ENCODE measurements at regions not wholly inside any gene's neighbourhood (a gene's known extent, or its start where the extent isn't known, plus 50 kb on each side); places are given as distances from the start of the nearest gene placed in this dataset.
"Not testable (repeated sequence)": the region's sequence is repeated elsewhere in the genome, so short reads cannot be mapped to it uniquely, and the experiment has no call there.

- FAIRE-seq = no peak
These were observed 73.4 kb downstream of the FGD2 start for GRCh38 chr6:37078814-37079213.

DNA sequence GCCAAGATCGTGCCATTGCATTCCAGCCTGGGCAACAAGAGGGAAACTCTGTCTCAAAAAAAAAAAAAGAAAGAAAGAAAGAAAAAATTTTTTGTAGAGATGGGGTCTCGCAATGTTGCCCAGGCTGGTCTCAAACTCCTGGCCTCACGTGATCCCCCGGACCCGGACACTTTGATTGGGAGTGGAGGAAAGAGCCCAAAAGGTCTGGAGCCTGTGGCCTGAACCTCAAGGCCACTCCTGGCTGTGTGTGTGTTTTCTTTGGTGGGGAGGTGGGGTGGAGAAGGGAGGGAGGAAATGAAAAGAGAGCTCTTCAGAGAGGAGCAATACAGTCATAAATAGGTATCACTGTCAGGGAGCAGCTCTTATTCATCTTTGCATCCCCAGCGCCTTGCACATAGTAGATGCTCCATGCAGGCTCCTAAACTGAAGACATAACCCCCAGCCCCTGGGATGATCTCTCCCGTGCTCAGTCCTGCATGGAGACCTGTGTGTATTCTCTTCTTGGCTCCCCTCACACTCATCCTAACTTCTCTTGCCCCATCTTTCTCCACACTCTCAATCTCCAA, 75.7 kb downstream of the FGD2 start:
- FAIRE-seq = no peak

DNA sequence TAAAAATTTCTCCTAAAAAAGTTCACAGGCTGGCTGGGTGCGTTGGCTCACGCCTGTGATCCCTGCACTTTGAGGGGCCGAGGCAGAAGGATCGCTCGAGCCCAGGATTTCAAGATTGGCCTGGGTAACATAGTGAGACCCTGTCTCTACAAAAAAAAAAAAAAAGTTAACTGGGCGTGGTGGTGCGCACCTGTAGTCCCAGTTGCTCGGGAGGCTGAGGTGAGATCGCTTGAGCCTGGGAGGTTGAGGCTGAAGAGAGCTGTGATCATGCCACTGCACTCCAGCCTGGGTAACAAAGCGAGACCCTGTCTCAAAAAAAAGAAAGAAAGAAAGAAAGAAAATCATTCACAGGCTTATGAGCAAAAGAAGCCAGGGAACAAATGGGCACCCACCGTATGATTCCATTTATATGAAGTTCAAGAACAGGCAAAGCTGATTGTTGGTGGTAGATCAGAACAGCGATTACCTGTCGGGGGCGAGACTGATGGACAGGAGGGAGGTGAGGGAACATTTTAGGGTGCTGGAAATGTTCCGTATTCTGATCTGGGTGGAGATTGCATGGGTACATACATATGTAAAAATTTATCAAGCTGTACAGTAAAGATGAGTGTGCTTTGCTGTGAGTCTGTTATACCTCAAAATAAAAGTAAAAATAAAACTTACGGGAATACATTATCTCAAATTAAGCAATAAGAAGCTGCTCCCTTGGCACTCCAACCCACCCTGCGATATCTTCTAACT, 77.1 kb downstream of the FGD2 start:
- FAIRE-seq = no peak

- no peak for FAIRE-seq
These were observed 78.0 kb downstream of the FGD2 start for GRCh38 chr6:37083243-37084138.

- FAIRE-seq = not testable (repeated sequence)
These were observed 79.2 kb downstream of the FGD2 start for GRCh38 chr6:37084665-37085064.

DNA sequence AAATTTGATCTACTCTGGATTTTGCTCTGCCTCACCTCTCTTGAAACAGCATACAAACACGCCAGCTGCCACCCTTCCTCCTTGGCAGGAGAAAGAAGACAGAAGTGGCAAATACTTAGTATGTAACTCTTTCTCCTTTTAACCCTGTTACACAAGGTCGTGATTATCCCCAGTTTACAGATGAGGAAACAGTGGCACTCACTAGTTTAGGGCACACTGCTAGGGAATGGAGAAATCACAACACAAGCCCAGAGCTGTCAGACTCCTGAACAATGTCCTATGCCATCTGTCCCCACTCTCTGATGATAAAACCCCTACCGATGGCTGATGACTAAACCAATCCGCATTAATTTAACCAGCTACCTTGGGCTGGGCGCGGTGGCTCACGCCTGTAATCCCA, 79.7 kb downstream of the FGD2 start:
- FAIRE-seq = no peak

- no peak for FAIRE-seq
These were observed 81.1 kb upstream of the PIM1 start for GRCh38 chr6:37088897-37089296.

GRCh38 chr6:37089783-37090182, 80.2 kb upstream of the PIM1 start:
- FAIRE-seq = no peak

- FAIRE-seq = not testable (repeated sequence)
These were observed 78.8 kb upstream of the PIM1 start for GRCh38 chr6:37091104-37091503.

DNA sequence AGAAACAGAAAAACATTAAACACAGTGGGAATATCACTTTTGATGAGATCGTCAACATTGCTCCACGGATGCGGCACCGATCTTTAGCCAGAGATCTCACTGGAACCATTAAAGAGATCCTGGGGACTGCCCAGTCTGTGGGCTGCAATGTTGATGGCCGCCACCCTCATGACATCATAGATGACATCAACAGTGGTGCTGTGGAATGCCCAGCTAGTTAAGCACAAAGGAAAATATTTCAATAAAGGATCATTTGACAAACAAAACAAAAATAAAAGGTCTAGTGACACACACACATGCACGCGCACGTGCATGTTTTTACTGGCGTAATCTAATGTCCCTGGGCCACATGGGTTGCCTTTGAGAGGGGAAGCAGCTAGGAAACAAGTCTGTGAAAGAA, 78.4 kb upstream of the PIM1 start:
- FAIRE-seq = not testable (repeated sequence)

GRCh38 chr6:37092923-37093727, 76.8 kb upstream of the PIM1 start:
- no peak for FAIRE-seq

DNA sequence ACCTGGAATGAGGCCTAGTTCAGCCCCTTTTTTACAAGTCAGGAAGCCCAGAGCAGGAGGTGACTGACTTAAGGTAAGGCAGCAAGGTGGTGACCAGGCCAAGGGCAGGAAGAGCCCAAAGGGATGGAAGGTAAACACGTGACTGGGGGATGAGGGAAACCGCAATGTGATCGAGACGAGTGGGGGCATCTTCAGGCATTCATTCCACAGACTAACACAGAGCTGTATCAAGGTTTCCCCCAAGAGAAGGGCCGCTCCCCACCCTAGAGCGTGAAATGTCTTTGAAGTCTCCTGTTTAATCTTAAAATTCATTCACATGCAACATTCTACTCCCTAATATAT, 76.3 kb upstream of the PIM1 start:
- FAIRE-seq = no peak

DNA sequence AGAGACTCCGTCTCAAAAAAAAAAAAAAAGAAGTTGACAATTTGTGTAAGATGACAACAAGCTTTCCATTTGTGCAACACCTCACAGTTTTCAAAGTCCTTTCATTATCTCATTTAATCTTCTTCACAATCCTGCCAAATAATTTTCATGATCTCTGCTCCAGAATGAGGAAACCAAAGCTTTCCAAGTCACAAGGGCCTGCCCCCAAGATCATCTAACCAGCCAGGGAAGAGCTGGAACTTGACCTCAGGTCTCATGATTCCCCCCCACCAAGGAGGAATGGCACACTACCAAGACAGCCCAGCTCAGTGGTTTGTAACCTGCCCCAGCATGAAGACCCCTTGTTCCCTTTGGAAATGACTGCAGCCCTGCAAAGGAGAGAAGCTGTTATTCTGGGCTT, 74.0 kb upstream of the PIM1 start:
- no peak for FAIRE-seq

DNA sequence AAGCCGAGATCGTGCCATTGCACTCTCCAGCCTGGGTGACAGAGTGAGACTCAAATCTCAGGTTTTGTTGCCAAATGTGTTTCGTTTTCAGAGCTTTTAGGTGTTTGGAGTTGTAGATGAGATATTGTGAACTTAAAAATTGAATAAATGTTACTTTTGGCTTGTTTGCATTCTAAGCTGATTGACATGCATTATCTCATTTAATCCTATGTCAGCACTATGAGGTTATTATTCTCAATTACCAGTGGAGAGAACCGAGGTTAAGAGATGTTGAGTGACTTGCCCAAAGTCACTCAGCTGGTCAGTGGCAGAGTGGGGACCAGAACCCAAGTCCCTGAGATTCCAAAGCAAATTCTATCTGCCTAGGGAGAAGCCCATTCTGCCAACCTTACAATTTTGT, 72.6 kb upstream of the PIM1 start:
- FAIRE-seq = no peak

GRCh38 chr6:37099442-37099841, 70.5 kb upstream of the PIM1 start:
- FAIRE-seq = no peak

DNA sequence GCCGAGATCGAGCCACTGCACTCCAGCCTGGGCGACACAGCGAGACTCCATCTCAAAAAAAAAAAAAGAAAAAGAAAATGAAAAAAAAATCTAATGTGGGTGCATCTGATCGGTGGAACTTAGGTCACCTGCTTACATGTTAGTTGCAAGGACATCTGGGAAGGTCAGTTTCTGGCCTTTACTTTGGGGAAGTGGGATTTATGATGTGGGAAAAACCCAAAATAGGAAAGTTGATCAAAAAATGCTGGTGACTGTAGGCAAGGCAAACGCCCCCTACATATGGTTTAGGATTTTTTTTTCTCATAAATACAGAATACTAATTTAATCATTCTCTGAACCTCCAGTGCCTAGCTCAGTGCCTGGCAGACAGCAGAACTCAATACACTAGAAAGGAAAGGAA, 69.2 kb upstream of the PIM1 start:
- FAIRE-seq = no peak

- FAIRE-seq = no peak
These were observed 68.0 kb upstream of the PIM1 start for GRCh38 chr6:37101991-37102298.

GRCh38 chr6:37102299-37103168, 67.4 kb upstream of the PIM1 start:
- peak; percentile 53 for FAIRE-seq

- peak; percentile 43 for FAIRE-seq
These were observed 66.5 kb upstream of the PIM1 start for GRCh38 chr6:37103169-37104039.

DNA sequence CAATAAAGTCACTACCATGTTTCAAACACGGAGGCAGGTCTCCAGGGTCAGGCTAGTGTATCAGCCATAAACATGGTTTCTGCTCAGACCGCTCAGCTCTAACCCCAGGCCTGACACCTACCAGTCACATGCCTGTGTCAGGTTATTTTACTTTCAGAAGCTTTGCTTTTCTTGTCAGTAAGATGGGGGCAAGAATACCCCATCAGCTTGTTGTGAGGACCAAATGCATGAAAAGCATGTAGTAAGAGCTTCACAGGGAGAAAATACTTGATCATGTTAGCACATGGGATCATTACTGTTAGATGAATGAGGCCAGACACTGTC, 65.2 kb upstream of the PIM1 start:
- no peak for FAIRE-seq
